Fibroblast of lung (primary cell): ENCODE measurements at regions not wholly inside any gene's neighbourhood (a gene's known extent, or its start where the extent isn't known, plus 50 kb on each side); places are given as distances from the start of the nearest gene placed in this dataset.
"Not testable (repeated sequence)": the region's sequence is repeated elsewhere in the genome, so short reads cannot be mapped to it uniquely, and the experiment has no call there.

Experiments used
- CTCF ChIP-seq, 2 donors: IDR thresholded peaks in 1 of 2; conservative IDR thresholded peaks in 1 of 2; 1 replicate in 1 of 2; 2 replicates in 1 of 2; pipeline ENCODE4 v1.5.1; 2011 to 2012; ENCODE audit warnings: low read length in 2 of 2, control low read depth in 1 of 2, inconsistent platforms in 1 of 2, low read depth in 1 of 2, mild to moderate bottlenecking in 1 of 2
- EZH2 ChIP-seq: IDR thresholded peaks from 2 replicates; pipeline ENCODE4 v1.5.1; 2012; ENCODE audit warnings: low read length, control low read depth, mild to moderate bottlenecking; ENCODE audit errors: missing control alignments

- TF ChIP-seq CTCF (conservative IDR thresholded peaks at IDR 0.05 in 1 of 2, IDR thresholded peaks at IDR 0.05 in 1 of 2; ENCODE audit: low read depth in 1 of 2, low read length in 2 of 2); EZH2: not testable (repeated sequence)
Observed at GRCh38 chr10:55162321-55162720, 361.3 kb upstream of the PCDH15 start.
